ENCODE measurements at regions not wholly inside any gene's neighbourhood (a gene's known extent, or its start where the extent isn't known, plus 50 kb on each side); places are given as distances from the start of the nearest gene placed in this dataset.

DNA sequence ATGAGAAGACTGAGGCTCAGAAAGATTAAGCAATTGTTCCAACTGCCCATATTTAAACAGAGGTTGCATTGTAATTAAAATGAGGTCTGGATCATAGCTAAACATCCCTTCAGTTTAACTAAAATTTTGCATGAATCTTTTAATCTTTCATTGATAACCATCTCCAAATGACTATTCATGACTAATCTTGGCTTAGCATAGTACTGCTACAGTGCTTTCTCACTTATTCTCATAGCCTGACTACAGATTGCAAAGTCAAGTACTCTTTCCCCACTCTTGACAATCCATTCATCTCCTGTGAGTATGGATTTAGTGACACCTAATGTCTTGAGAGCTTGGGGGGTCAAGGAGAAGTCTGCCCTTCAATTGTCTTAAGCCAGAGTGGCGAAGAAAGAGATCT is 258.4 kb downstream of the RFC3 start:
- TF ChIP-seq, protein P1, sequence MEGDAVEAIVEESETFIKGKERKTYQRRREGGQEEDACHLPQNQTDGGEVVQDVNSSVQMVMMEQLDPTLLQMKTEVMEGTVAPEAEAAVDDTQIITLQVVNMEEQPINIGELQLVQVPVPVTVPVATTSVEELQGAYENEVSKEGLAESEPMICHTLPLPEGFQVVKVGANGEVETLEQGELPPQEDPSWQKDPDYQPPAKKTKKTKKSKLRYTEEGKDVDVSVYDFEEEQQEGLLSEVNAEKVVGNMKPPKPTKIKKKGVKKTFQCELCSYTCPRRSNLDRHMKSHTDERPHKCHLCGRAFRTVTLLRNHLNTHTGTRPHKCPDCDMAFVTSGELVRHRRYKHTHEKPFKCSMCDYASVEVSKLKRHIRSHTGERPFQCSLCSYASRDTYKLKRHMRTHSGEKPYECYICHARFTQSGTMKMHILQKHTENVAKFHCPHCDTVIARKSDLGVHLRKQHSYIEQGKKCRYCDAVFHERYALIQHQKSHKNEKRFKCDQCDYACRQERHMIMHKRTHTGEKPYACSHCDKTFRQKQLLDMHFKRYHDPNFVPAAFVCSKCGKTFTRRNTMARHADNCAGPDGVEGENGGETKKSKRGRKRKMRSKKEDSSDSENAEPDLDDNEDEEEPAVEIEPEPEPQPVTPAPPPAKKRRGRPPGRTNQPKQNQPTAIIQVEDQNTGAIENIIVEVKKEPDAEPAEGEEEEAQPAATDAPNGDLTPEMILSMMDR (IDR thresholded peaks at IDR 0.05; ENCODE audit: low read depth, low read length): no peak
- TF ChIP-seq POLR2A (IDR thresholded peaks at IDR 0.05; ENCODE audit: extremely low read depth, insufficient read length): no peak
